Glomerular visceral epithelial cell (primary cell): ENCODE measurements at regions not wholly inside any gene's neighbourhood (a gene's known extent, or its start where the extent isn't known, plus 50 kb on each side); places are given as distances from the start of the nearest gene placed in this dataset.

Experiments used
- DNase-seq: peaks from one replicate; pipeline ENCODE4 v3.0.0-alpha.2; 2016; ENCODE audit errors: extremely low spot score

DNA sequence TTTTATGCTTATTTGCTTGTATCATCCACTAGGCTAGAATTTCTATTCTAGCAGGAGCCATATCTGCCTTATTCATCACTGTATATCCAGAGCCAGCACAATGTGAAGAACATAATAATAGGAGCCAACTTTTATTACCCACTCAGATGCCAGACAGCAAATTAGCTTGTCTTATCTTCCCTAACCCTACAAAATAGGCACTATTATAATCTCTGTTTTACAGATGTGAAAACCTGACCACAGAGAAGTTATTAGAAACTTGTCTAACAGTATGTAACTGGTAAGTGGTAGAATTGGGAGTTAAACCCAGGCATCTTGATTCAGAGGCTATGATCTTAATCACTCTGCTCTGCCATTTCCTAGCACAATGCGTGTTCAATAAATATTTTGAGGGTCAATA is 579.5 kb downstream of the CAAP1 start:
- no peak for DNase-seq

DNA sequence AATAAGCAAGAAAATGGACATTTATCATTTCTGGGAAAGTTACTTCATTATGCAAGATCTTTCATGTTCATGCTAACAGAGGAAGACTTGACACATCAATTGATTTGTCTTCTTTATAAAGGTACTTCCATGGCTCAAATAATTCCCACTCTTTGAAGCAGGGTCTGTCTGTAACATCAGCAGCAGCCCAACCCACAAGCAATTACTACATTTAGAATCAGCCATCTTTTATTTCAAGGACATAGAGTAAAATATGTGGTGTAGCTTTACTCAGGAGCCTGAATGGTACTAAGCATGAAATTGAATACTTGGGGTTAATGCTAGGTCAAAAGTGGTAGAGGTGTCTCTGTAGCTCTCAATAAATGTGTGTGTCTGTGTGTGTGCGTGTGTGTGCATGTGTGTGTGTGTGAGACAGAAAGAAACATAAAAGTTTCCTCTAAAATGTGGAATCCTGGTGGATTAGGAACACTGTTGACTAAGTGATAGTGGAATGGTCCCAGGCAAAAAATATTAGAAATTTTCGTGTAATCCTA is 581.1 kb downstream of the CAAP1 start:
- DNase-seq = no peak

DNA sequence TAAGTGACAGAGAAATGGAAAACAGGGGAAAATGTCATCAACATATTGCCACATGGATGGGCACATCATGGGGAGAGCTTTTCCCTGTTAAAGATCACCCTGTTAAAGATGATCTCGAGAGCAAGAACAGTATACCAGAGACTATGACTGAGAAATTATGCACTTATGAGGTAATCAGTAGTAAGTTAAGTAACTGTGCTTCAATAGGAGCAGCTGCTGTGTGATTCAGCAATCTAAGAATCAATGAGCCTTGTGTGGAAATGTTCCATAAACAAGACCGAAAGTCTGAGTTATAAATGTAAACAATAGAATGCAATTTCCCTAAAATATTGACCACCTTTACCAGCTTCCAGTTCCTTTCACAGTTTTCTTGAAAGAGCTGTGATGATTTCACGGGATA is 582.3 kb downstream of the CAAP1 start:
- DNase-seq = no peak

DNA sequence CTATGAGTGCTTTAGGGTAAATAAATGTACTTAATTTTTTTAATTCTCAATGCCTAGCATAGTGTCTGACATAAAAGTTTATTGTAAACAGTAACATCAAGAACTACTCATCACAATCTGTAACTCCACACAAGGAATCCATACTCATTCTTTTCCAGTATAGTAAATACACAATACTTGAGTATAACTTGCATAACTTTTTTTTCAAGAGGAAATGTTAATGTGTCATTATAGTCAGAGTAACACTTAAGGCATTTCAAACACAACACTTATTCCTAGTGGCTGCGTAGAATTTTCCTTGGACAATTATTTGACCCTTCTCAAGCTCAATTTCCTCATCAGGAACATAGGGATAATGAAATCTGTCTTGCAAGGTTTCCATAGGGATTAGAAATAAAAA is 584.3 kb downstream of the CAAP1 start:
- no peak for DNase-seq

DNA sequence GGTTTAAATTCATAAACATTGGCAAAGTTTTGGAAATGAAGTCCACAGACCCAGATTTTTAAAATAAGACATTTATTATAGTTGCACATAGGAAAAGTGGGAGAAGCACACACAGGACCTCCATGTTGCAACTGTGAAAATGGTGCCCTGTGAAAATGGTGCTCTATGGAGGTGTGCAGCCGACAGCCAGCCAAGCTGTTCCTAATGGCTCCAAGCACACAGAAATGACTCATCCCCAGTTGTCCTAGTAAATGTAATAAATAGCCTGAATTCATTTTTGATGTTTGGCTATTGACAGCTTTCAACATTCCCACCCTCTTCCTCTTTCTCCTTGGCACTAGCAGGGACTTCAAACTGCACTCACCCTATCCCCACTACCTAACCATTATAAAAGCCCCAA is 590.9 kb downstream of the CAAP1 start:
- no peak for DNase-seq

DNA sequence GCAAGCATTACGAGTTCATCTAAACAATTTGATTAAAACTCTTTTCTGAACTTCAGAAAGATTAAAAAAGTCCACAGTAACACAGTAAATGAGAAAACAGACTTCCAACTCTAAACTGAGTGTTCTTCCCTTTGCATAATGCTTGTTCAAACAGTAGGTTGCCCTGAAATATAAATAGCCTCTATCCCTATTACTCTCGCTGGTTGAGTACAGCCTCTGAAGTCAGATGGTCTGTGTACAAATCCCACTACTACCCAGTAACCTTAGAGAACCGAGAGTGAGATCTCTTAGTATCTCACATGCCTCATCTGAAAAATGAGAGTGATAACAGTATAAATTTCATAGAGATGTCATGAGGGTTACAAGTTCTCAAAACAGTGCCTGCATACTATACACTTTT is 591.6 kb downstream of the CAAP1 start:
- DNase-seq = no peak

DNA sequence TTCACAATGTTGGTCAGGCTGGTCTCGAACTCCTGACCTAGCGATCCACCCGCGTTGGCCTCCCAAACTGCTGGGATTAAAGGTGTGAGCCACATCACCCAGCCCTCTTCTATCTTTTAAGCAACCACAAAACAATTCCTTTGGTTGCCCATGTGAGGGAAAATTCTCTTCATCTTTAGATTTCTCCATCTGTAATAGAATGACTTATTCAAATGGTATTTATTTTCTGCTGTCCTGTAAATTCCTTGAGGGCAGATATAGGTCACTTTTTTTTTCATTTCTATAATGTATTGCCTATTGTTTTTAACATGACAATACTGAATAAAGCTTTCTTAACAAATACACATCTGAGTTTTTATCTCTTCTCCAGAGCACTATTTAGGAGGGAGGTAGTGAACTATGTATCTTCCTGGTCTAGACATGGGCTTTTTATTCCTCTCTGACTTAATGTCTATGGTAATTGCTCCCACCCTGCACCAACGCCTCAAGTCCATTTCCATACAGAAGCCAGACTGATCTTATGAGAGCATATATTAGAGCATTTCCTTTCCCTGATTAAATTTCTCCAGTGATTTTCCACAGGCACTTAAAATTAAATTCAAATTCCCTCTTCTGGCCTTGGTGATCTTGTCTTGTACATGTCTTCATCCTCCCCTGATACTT is 595.6 kb downstream of the CAAP1 start:
- DNase-seq = peak; percentile 67

DNA sequence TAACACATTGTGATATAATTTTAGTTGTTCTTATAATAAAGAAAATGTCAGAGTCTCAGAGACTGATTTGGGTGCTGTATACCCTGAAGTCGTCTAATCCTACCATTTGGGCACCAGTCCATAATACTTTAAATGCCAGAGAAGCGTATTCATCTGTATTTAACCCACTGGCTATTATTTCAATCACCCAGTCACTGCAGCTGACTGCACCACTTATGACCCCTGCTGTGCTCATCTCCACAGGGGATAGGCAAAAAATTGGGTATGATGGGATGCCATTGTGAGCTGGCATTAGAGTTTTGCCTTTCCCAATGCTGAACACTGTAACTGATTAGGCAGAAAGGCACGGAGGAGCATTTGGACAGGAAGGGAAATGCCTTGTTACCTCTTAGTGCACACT is 599.7 kb downstream of the CAAP1 start:
- peak; percentile 92 for DNase-seq

DNA sequence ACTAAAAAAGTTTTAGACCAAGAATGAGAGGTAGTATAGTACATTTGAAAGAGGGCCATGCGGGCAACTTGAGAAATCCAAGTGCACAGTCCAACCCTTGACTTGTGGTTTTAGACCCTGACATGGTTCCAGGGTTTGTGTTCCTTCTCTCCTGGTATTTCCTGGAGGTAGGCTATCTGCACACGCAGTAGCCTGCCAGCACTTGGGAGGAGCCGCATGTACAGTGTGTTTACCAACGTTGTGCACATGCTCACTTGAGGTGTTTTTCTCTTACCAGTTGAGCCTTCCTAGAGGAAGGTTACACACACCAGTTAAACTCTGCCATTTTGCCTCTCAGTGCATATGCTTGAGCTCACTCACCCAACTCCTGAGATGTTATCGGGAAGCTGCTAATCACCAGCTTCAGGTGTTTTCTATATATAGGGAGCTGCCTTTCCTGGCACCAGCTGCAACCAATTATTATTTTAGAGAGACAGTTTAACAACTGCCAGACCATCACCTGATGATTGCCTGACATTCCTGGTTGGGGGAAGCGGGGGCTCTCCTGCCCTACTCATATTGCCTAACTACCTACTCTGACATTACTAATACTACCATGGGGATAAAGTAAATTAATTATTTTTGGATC is 593.4 kb upstream of the TUSC1 start:
- no peak for DNase-seq

DNA sequence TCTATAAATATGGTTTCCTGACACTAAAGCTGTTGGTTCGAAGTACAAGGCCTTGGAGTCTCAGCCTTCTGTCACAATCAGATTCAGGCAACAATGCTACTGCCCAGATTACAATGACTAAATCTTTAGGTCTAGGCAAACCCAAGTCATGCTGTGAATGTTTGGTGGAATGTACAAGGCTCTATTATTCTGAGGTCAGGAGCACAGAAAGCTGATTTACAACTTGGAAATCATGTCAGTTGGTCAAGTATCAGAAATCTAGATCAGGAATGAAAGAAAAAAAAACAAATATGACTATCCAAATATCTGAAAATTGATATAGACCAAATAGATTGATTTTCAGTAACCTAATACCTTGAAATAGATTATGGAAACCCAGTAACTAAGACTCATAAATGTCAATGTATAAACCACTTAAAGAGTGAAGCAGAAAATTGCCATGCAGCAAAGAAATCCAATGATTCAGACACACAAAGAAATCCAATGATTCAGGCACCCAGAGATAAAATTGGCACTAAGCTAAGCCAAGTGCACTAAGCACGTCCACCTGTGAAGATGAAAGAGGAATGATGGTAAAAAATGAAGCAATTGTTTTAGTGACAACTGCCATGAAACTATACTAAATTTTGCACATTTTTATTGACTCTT is 588.0 kb upstream of the TUSC1 start:
- DNase-seq = peak; percentile 16

DNA sequence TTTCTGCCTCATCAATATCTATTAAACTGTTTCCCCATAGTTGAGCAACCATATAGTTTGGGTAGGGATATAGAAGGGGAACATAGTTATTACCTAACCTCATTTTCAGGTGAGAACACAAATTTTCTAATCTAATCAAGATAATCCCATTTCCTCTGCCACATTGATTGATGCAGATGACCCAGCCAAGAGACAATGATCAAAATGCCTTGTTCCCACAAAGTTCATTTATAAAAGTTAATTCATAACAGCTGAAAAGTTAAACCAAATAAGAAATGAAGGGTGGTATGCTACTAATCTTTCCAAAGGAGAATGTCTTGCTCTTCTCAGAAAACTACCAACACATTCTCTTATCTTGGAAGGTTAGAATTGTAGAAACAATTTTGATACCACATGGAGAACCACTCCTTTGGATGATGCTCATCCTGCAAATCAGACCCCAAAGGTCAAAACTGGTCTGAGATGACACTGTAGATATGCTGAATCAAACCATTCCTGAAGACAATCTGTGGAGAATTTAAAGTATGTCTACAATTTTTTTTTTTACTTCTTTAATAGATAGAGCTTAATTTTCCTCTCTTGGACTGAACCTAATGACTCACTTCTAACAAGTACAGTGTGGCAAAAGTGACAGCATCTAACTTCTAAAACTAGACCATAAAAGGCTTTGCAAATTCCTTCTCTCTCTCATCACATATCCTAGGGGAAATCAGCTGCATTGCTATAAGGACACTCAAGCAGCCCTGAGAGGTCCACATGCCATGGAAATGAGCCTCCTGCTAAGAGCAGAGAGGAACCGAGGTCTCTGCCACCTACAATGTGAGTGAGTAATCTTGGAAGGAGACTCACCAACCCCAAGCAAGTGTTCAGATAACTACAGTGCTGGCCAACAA is 586.7 kb upstream of the TUSC1 start:
- peak; percentile 96 for DNase-seq

DNA sequence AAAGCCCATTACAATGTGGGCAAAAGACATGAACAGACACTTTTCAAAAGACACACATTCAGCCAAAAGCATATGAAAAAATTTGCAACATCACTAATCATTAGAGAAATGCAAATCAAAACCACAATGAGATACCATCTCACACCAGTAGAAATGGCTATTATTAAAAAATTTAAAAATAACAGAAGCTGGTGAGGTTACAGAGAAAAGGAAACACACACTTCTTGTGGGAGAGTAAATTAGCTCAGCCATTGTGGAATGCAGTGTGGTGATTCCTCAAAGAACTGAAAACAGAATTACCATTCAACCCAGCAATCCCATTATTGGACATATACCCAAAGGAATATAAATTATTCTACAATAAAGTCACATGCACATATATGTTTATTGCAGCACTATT is 585.2 kb upstream of the TUSC1 start:
- DNase-seq = no peak

DNA sequence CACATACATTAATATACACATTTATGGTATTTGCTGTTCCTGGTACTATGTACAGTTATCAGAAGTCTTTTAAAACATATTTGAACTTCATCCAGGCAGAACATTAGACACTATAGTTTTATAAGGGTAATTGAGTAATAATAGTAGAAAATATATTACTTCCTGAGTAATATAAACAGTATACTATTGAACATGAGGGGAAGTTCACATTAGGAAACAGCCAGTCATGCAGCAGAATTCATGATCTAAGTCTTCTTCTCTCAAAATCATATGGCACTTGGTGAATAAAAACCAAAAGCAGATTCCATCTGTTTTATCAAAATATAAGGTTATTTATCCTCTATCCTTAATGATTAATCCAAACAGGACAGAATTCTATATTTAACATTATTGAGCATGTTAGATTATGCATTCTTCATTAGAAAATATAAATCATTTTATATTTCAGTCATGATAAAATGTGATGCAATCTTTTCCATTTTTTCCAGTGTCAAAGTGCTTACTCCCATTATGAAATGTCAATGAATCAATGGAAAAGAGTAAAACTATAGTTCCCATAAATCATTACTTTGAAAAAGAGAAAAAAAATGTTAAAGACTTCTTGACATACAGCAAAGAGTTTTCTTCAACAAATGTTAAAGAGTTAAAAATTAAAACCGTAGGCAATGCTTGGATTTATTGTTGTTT is 584.3 kb upstream of the TUSC1 start:
- DNase-seq = peak; percentile 14

DNA sequence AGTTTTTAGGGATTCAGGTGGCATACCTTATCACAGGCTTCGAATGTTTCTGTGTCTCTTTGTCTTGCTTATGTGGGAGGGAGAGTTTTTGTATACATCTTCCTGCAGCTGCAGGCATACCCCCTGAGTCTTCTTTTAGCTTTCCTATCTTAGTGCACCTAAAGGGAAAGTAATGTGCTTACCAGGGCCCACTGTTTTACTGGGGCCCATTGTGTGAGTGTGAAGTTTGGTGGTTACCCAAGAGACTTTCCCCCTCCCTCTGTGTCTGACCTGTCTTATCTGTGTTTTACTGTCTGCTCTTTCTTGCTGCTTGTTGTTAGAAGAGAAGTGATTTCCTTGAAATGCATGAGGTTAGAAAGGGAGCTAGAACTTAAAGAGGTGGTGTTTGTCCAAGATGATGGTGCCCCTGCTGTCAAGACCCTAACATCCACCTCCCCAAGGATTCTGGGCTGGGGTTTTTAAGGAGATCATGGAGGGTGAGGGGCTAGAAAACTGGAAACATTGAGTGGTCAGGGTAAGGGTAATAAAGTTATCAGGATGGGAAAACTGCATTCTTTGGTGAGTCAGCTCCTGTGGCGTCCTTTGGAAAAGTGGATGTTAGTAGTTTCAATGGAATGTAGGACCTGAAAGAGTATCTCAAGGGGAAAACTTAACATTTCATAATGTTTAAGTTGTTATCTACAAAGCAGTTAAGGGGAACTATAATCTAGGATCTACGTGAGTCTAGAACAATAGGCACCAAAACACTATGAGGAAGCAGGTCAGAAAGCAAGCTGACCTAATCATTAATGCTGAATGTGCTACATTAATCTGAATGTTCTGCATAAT is 583.5 kb upstream of the TUSC1 start:
- DNase-seq = peak; percentile 88

DNA sequence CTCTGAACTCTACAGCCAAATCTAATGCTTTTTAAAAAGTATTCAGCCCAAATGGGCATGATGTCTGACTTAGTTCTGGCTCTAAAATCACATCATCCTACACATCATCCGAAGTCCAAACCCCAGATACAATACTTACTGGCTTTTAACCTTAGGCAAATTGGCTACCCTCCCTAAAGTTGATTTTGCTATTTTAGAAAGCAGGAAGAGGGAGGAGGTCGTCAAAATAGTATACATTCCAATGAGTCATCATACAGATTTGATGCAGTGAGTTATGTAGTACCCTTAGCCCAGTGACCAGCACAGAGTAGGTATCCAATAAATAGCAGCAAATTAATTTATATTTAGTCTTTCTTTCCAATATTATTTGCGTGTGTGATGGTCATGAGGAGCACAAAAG is 582.0 kb upstream of the TUSC1 start:
- peak; percentile 44 for DNase-seq

DNA sequence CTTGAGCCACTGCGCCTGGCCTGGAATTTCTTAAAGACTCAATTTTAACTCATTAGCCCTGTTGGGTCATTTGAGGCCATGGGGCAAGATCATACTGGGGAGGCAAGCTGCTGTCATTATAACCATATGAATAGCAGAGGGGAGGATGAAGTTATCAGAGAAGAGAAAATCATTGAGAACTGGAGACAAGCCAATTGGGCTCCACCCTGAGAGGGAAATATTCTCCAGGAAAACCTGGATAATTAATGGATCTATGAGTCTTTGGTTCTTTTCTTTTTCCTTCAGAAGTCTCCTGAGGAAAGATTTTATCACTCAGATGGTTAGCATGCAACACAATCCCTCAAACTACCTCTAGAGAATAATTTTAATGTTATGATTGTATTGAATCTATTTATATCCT is 569.6 kb upstream of the TUSC1 start:
- DNase-seq = no peak

DNA sequence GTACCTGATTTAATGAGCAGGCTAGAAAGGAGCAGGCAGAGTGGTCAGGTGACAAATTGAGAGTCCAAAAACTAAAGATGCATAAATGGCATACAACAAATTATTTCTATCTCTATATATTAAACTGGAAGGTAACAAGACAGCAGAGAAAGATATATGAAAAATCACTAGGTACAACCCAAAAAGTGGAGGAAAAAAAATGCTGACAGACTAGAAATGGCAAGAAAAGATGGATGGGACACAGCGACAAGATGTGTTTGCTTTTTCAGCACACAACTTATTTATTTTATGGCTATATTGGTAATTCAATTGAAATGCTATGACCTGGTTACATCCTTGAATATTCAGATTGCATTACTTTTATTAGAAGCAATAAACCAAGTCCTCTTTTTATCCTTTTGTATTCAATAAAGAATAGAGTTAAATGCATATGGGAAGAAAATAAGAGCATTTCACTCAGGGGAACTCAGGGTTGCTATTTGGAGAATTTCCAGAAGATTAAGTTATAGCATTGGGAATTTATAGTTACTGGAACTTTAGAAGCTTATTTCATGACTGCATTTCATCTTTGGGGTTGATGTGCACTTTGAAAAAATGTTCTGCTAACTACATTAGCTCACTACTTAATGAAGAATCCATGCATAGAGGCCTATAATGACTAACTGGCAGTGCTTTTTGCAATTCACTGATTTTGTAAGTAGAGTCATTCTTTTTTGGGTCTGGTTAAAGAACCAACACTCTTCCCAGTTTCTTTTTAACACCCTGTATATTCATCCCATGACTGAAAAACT is 566.6 kb upstream of the TUSC1 start:
- DNase-seq = peak; percentile 70

DNA sequence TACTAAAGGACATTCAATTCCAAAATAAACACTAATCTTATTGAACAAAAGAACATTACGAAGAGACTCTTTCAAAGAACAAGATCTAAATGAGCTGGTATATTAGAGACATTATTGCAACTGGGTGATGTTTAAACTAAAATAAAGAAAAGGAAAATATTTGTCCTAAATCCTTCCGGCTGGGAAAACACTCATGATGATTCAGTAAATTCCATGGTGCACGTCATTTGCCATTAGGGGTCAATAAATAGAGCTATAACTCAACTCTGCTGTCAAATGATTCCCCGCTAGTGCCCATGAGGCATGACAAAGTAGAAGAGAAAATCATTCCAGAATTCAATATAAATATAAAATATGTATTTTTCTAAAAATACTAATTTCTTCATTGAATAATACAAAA is 565.5 kb upstream of the TUSC1 start:
- DNase-seq = peak; percentile 62

DNA sequence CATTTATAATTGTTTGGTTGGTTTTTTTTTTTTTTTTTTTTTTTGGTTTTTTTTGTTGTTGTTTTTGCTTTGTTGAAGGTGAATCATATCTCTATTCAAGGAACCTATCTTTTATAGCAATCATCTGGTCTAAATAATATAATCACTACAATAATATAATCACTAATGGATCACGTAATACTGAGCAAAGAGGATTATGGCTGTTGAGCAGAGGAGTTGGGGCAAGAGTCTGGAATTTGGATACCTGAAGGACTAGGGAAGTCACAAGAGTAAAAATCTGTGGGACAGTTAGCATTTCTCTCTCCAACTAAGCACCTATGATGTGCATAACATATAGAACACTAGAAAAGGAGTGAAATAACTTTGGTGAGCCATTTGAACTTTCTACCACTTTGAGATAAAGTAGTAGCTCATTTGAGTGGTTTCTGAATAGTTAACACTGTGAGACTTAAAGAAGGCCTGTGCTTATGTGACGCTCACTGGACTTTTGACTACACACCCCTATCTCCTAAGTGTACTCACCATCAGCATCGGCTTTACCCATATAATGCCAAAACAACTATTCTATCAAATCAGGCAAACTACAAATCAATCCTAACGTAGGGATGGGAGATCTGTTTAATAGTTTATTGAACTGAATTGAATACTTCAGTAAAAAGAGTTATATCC is 564.9 kb upstream of the TUSC1 start:
- no peak for DNase-seq
